ENCODE measurements at regions not wholly inside any gene's neighbourhood (a gene's known extent, or its start where the extent isn't known, plus 50 kb on each side); places are given as distances from the start of the nearest gene placed in this dataset.

DNA sequence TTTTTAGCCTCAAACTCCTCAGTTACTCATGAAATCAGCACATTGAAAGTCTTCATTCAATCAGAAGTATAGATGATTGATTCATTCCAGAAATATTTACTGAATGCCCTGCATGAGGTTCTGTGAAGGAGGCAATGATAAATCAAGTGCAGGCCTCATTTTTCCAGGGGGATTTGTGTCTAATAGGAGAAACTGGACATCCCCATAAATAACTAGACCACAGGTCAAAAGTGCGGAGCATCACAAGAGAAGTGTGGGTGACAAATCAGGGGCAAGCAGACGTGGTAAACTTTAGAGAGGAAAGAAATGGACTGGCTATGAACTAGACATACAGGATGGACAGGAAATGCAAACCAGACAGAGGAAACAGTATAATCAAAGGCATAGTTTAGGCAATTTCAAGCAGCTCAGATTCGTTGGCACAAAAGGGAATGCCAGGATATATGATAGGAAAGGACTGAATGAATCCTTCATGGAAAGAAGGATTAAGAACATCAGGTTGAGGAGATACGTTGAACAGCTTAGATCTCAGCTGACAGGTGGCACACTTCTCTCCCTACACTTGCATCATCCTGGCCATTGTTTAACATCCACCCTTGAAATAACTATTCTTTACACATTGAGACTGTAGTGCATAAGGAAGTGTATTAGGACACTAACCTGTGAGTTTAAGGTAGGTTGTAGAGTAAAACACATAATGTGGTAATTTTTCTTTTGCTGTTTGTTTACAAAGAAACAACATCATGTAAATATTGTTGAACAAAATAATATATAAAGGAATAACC lies 69.6 kb upstream of the RASGEF1B start:
- H3K27ac ChIP-seq, result peak overlapping the region; percentile 61
- TF ChIP-seq, protein P1, sequence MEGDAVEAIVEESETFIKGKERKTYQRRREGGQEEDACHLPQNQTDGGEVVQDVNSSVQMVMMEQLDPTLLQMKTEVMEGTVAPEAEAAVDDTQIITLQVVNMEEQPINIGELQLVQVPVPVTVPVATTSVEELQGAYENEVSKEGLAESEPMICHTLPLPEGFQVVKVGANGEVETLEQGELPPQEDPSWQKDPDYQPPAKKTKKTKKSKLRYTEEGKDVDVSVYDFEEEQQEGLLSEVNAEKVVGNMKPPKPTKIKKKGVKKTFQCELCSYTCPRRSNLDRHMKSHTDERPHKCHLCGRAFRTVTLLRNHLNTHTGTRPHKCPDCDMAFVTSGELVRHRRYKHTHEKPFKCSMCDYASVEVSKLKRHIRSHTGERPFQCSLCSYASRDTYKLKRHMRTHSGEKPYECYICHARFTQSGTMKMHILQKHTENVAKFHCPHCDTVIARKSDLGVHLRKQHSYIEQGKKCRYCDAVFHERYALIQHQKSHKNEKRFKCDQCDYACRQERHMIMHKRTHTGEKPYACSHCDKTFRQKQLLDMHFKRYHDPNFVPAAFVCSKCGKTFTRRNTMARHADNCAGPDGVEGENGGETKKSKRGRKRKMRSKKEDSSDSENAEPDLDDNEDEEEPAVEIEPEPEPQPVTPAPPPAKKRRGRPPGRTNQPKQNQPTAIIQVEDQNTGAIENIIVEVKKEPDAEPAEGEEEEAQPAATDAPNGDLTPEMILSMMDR (conservative IDR thresholded peaks at IDR 0.05), result no peak

DNA sequence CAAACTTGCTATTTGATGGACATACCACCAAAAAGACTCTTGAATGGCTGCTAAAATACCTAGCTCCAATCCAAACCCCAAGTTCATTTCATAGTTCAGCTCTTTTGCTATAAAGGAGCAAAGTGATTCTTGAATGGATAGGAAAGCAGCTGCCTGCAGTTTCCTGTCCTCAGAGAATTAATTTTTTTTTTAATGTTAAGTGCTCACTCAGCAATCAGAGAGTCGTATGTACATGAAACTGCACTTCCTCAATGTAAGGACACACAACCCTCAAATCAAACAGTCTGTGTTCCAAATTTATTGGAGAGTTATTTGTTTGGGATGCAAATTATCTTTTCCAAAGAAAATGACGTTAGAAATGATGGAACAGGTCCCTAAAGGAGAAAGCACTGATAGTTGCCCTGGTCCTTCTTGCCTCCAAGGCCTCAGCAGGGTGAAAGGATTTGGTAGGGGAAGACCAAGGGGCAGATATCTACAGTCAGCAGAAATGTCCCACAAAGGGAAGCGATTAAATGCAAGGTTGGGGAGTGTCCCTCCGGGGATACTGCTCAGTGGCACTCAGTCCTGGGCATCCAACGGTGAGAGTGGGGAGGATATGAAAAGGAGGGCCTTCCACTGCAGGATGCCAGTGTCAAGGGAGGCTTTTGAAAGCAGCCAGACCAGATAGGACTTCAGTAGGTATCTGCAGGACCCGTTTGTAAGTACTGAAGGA lies 67.2 kb upstream of the RASGEF1B start:
- TF ChIP-seq, protein P1 (conservative IDR thresholded peaks at IDR 0.05), result no peak
- H3K27ac ChIP-seq, result no peak overlapping the region

DNA sequence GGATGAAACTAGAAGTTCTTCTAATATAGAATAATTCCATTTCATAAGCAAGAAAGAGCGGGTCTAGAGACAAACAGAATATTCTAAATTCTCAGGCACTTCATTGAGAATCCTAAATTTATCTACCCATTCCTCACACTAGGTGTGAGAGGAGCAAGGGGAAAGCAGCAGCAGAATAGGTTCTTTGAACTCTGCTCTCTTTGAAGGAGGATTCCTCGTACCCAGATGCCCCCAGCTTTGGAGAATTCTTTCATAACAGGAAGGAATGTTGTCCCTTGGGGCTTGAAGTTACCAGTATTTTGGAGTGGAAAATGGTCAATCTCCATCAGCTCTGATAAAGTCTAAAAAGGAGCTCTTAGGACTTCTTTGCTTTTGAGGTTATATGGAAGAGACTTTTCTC lies 59.7 kb upstream of the RASGEF1B start:
- no peak overlapping the region for H3K27ac ChIP-seq
- TF ChIP-seq, protein P1 (conservative IDR thresholded peaks at IDR 0.05), result no peak

DNA sequence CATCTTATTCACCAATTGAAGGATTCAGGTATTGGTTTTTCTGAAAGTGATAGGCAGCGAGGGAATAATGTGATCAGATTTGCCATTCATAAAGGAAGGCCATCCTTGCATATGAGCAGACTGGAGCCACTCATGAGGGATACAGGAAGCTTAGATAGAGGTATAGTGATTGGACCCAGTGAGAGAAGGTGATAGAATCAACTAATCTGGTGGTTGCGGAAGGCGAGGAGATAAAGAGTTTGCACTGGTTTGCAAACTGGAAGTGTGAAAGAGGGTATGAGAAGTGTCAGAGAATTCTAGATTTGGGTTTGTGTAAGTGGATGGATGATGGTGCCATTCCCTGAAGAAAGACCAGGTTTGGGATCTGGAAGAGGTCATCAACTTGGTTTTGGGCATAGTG lies 57.3 kb upstream of the RASGEF1B start:
- TF ChIP-seq, protein P1 (conservative IDR thresholded peaks at IDR 0.05), result no peak
- no peak overlapping the region for H3K27ac ChIP-seq

DNA sequence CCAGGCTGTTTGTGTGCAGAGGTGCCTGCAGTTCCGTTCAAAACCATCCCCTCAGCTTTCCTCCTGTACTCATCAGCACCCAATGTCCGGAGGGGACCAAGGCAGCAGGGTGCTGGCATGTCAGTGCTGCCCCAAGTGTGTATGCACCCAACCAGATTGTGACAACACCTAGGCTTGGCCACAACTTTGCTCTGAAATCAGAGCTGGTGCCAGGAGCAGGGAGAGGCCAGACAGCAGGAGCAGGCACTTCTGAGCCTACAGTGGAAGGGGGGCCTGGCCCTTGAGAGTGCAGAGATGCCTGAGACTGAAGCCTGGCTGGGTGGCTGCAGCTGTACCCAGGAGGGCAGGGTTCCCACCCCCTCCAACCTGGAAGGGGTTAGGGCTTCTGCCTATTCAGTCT lies 56.5 kb upstream of the RASGEF1B start:
- no peak overlapping the region for H3K27ac ChIP-seq
- TF ChIP-seq, protein P1 (conservative IDR thresholded peaks at IDR 0.05), result no peak

DNA sequence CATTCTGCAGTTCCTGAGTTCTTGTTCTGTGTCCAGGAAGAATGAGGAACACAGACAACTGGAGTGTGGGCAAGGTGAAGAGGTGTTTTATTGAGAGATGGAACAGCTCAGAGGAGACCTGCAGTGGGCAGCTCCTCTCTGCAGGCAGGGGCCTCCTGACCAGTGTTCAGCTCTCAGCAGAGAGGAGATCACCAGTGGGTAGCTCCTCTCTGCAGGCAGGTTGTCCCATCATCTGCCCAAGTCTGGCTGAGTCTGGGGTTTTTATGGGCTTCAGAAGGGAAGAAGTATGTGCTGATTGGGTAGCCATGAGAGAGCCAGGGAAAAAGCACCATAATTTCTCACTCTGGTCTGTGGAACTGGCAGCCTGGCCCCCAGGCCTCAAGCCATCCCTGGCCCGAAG lies 56.0 kb upstream of the RASGEF1B start:
- TF ChIP-seq, protein P1 (conservative IDR thresholded peaks at IDR 0.05), result no peak
- no peak overlapping the region for H3K27ac ChIP-seq

DNA sequence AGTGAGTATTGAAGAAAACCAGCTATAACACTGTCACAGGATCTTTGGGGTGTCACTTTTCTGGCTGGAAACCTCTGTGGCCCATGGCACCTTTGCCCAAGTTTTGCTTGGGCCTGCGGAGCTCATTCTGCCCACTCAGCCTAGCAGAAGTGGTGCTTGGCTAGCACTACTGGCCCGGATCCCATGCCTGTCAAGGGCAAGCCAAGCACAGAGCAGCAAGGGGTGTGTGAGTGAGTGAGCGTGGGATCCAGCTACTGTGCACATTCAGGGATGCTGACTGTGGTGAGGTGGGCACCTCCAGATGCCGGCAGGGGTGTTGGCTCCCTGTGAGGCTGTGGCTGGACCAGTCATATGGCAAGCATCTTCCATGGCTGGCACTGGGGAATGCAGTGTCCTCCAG lies 55.4 kb upstream of the RASGEF1B start:
- TF ChIP-seq, protein P1 (conservative IDR thresholded peaks at IDR 0.05), result no peak
- no peak overlapping the region for H3K27ac ChIP-seq

Data from VCaP (cell line).